Stimulated activated CD4-positive, alpha-beta T cell treated with anti-CD3 and anti-CD28 coated beads, Interleukin-1b, Interleukin-23, amount 100 ng/mL, for 48 hours (primary cell): ENCODE measurements at regions not wholly inside any gene's neighbourhood (a gene's known extent, or its start where the extent isn't known, plus 50 kb on each side); places are given as distances from the start of the nearest gene placed in this dataset.

Experiments used
- DNase-seq: peaks from one replicate; pipeline ENCODE4 v3.0.0-alpha.2; 2020

DNA sequence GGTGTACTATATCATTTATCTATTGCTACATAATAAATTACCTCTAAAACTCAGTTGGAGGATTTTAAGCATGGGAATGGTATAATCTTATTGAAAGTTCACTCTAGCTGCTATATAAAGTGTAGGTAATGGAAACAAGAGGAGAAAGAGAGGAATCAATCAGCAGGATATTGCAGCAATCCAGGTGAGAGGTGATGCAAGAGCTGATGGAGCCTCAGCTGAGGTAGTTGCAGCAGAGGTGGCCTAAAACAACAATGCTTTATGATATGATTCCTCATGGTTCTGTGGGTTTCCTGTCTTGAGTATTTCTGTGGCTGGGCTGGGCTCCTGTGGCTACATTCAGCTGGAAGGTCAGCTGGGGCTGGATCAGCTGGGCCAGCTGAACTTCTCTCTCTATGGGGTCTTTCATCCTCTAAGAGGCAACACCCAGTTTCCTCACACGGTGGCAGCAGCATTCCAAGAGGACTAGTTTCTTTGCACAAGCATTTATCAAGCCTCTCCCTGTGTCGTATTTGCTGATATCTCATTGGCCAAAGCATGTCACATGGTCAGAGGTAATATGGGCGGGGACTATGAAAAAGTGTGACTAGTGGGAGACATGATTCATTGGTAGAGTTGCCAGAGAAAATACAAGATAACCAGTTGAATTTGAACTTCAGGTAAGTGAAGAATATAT is 135.4 kb upstream of the LARGE1 start:
- DNase-seq, result no peak

DNA sequence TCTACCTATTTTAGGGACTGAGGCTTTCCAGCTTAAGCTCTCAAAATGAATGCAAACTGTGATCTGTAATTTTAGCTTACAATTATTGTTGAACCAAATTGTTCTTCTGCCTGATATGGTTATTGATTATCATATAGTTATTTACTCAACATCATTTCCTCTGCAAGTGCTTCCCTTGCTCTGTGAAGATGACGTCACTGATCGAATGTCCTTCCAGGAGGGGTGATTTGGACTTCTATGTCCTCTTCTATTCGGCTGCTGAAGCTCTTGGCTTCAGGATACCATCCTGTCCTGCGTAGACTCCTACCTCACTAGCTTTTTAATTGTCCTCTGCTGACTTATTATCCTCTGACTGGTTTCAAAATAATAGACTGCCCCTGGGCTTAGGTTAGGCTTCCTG is 137.4 kb upstream of the LARGE1 start:
- no peak for DNase-seq

DNA sequence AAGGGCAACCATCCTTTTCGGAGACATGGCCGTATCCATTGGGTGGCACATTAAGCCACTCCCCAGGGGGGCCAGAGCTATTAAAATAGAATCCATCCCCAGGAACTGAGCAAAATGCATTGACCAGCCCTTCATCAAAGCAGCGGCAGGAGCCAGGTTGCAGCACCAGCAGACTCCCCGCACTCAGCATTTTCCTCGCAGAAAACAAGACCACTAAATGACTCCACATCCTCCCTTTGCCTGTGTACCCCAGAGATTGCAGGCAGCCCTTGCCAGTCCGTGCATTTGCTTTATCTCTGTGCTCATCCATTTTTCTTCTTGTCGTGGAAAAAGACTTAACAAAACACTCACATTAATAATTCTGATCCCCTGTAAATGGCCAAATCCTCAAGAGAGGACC is 144.4 kb upstream of the LARGE1 start:
- DNase-seq, result no peak

DNA sequence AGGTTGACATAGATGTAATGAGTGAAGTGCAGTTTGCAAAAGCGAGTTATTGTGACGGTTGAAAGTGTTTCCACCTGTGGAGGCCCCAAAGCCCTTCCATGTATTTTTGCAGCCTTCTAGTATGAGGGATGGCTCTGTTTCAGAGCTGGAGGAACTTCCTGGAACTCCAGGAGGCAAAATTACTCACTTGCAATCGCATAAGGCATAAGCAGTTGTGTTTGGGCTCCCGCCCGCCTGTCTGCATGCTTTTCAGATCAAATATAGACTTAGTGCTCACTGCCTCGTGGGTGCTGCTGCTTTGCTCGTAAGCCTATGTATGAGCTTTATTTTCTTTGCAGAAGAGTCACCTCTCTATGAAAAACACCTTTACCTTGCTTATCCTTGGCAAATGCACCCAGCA is 146.8 kb upstream of the LARGE1 start:
- no peak for DNase-seq

DNA sequence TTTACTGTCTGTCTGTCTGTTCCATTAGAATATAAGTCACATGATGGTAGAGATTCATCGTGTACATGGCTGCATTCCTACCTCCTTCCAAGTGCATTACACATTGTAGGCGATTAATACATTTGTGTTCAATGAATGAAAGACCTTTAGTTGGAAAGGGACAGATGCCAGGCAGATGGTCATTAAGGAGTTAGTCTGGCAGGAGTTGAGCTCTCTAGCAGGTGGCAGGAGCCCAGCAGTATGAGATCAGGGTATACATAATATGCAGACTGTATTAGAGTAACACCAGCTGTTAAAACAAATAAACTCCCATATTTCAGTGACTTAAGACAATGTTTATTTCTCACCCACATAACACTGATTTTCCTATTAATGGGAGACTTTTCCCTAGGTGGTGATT is 147.7 kb upstream of the LARGE1 start:
- no peak for DNase-seq

DNA sequence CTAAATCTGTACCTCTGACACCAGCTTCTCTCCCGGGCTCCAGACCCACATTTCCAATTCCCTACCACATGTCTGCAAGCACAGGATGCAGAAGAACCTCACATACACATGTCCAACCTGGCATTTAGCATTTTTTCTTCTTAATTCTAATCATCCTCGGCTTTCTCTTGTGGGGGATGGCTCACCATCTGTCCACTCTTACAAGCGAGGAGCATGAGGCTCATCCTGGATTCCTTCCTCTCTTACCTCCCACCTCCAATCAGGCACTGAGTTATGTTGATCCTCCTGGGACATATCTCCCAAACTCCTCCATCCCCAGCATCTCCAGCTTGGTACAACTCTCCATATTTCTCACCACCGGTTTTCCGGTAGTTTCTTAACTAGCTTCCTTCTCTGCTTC is 149.8 kb upstream of the LARGE1 start:
- DNase-seq, result no peak

DNA sequence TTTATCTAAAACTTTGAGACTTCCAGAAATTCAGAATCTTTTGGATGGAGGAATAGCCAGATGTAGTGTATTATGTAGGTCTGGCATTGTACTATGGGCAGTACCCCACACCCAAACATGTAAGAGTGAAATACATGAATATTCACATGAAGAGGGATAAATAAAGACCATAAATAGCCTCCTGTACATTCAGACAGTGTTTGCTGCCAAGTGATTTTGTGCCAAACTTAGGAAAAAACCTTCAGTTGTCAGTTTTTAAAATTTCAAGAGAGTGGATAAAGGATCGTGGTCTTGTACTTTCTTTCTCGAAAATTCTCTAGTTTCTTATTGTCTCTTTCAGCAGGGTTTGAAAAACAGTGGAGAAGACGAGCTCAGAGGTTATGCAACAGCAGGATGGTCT is 150.3 kb upstream of the LARGE1 start:
- DNase-seq, result no peak

DNA sequence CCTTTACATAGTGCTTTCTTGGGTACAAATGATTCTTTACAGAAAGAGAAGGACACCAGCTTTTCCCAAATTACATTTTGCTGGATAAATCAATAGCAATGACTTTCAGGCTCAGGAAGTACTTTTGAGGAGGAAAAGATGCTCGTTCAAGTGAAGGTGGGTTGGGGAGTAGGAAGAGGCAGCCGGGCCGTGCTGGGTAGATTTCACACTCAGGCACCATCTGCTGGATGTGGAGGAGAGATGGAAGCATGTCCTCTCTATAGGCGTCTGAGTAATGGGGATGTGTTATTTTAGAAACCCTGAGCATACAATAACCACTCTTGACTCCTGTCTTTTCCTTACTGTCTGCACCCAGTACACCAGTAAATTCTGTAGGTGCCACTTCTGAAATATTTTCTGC is 152.3 kb upstream of the LARGE1 start:
- DNase-seq, result no peak

DNA sequence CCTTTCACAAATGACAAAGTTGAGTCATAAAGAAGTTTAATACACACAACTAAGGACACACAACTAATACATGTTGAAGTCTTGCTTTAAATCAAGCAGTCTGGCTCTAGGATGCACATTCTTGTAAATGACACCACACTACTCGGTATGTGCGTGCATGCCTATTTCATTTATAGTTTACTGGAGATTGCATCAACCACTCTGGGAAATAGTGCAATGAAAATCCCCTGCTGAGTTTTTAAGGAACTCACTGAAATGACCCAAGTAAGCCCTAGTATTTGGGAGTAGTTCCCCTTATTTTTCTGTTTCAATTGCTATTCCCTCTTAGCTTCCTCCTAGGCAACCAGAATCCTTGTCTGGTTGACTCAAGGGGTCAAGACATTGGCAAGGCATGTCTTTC is 160.2 kb upstream of the LARGE1 start:
- DNase-seq, result no peak

DNA sequence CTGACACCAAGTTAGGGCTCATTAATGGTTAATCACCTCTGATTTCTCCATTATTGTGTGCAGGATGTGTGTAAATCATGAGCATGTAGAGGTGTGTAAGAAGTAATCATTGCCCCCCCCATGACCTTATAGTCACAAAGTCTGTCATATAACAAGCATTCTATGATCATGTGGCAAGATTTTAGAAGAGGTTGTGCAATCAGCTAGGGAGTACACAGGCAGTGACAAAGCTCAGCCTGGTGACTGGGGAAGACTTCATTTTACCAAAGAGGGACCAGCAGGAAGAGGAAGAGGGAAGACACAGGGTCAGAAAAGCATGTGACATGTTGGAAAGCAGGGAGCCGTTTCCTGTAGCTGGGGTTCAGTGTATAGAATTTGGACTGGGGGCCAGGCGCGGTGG is 176.5 kb upstream of the LARGE1 start:
- no peak for DNase-seq

DNA sequence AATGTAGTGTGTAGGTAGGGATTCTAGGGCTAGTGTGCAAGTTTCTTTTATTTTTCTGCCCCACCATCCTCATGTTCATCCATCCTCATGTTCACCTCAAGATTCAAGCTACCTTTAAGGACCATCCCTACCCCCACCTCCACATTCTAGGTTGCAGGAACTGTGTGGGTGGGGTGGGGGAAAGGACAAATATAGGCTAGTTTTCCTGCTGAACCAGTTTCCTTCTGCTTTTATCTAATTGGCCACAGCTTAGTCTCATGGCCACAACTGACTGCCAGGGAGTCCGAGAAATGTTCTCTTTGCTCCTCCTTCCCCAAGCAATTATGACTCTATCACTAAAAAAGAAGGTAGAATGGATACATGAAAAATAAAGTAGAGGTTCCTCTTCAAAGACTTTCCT is 179.0 kb upstream of the LARGE1 start:
- DNase-seq, result no peak

DNA sequence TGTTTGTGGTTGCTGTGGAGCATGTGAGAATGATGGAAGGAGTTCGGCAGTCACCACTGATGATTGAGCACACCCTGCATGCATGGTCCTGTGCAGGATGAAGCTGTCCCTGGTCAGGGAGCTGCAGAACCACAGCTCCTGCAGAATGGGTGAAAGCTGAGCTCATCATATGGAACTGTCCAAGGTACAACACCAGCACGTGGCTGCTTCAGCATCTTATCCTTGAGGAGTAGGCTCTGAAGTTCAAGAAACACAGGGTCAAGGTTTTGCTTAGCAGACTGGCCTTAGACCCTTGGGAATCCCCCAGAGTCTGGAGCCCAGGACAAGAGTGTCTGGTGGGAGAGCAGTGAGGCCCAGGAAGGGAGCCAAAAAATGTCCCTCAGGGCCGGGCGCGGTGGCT is 182.4 kb upstream of the LARGE1 start:
- no peak for DNase-seq

DNA sequence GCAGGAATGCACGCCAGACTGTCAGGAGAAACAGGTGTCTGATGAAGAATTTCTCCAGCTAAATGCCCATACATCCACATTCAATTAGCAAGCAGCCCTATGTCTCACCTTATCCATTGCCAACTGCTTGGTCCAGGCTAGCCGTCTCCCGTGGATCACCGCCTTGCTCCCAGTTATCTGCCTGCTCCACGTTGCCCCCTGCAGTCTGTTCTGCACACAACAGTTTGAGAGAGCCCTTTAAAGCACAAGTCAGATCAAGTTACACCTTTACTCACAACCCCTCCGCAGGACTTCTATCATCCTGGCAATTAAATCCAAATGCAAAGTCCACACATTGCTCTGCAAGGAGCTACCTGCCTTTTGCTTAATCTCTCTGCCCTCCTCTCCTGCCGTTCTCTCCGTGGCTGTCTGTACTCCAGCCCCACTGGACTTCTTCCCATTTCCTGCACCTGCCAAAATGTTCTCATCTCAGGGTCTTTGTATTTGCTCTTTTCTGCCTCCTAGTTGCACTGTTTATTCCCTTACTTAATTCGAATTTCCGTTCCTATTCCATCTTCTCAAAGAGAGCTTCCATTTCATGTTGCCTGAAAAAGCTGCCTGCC is 185.3 kb upstream of the LARGE1 start:
- DNase-seq, result peak; percentile 23

DNA sequence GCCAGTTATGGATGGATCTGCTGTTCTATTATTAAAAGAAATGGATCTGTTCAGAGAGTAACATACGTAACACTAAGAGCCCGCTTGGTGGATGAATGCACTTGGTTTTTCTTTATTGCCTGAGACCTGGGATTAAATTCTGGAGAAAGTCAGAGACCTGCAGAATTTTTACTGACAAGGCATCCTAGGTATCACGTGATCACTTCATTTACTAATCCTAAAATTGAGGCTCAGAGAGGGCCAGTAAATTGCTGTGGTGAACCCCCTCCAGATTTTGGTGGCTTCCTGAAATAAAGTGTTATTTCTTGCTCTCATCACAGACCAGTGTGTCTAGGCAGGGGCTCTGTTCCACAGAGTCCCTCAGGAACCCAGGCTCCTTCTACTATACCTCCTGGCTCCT is 187.9 kb upstream of the LARGE1 start:
- no peak for DNase-seq

DNA sequence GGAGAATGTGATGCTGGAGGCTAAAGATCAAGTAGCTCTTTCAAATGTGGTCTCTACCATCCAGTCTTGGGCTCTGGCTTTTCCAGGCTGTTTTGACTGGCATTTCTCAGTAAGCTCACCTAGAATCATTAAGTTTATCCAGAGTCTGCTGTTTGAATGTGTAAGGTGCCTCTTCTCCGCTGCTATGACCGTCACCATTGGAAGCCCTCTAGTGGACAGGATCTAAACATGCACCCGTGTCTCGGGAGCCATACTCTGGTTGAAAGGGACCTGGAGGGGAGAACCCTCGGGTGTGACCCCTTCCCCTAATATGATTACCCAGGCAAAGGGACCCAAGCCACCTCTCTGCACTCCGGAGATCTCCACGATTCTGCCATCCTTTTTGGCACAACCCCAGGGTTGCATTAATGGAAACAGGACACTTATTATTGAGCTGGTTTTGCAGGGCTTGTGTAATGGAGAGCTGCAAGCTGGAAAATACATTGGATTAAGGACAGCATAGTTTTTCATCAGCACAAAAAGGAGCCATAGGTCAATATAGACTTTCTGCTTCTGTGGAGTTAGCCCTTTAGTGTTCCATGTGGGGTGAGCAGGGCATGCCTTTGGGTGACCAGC is 191.0 kb upstream of the LARGE1 start:
- peak; percentile 10 for DNase-seq

DNA sequence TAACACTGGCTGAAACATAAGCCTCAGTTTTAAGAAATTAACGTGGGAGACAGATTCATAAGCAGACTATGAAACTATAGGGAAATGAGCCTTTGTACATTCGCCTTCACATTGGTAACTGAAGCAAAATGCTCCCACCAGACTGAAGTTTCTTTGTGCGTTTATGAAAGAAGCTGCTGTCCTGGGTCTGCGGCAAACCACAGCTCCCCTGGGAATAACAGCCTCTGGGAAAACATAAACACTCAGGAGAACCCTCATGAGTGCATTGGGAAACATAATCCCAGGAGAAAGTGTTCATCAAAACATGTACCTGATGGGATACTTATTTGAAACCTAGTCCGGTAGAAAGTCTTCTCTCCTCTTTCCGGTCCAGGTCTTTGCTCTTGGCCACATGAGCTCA is 193.1 kb upstream of the LARGE1 start:
- DNase-seq, result no peak

DNA sequence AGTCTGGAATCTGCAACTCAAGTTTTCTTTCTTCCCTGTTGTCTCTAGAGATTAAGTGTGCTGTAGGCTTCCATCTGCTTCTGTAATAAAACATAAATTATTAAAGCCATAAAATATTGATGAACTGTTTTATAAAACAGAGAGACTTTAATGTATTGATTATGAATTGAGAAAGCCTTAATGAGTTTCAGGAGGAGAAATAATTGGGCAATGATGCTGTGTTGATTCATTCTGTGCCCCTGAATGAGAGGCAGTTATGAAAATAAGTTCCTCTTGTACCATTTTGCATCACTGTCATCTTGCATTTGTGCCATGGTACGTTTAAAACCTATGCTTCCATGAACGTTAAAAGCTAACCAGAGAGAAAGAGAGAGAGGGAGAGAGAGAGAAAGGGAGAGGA is 194.1 kb upstream of the LARGE1 start:
- DNase-seq, result no peak

DNA sequence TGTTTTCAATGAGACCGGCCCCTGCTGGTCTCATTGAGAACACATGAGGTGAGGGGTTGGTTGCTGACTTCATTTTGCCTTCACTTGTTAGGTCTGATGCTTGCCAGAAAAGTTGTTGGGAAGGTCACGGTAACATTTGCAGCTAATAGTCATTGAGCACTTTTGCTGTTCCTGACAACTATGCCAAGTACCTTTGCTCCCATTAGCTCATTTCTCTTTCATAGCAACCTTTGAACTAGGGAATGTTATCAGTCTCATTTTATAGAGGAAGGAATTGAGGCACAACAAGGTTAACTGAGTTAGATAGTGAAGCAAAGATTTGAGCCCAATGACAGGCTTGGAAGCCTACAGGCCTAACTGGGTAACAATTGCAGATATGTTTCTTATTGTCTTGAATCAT is 195.4 kb upstream of the LARGE1 start:
- no peak for DNase-seq

DNA sequence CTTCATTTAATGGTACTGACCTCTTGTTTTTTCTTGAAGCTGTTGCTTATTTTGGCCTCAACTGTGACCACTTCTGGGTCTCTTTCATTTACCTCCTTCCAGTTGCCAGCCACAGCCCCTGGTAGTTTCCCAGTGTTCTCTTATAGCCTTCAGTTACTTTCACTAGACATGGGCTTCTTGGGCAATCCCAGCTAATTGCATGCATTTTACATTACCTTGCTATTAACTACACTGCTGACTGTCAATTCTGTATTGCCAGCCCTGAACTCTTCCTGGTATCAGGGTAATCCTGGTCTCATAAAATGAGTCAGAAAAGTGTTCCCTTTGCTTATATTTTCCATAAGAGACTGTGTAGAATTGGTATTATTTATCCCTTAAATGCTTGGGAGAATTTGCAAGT is 195.8 kb upstream of the LARGE1 start:
- DNase-seq, result no peak

DNA sequence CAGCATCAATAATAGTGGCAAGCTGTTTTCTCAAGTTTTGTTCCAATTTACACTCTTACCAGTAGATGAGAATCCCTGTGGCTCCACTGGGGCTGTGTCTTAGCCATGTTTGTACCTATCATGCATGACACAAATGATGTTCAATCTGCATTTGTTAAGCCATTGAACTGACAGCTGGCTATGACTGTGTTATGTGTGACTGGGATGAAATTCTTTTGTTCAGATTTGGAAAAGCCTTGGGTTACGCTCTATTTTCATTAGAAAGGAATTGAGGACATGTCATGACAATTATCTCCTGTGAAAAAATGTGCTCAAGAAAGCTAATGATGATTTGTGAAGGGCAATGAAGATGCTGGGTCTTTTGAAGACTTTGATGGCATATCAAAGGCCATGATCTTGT is 201.8 kb upstream of the LARGE1 start:
- DNase-seq, result no peak

DNA sequence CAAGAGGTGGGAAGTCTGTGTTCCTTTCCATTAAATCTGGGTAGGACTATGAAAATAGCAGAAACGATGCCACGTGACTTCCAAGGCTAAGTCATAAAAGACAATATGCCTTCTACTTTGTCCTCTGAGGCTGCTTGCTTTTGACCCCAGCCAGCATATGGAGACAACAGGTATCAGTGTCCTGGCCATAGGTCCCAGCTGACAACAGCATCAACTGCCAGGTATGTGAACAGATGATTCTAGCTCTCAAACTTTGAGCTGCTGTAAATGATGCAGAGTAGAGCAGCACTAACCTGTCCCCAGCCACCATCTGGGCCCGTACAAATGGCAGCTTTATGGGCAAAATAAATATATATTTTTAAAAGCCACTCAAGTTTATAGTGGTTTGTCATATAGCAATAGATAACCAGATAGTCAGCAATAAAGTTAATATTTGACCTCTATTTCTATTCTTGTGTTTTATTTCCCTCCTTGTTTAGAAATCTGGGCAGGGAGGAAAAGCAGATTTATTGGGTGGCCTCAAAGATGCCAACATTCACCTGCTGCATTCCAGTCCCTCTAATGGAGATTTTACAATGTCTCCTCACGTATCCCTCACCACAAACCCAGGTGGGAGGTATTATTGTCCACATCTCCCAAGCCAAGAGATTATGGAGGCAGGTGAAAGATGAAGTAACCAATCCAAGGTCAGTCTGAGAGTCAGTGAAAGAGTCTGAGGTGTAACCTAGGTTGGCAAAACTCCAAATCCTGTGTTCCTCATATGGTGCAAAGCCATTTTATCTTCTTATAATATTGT is 209.6 kb upstream of the LARGE1 start:
- no peak for DNase-seq

DNA sequence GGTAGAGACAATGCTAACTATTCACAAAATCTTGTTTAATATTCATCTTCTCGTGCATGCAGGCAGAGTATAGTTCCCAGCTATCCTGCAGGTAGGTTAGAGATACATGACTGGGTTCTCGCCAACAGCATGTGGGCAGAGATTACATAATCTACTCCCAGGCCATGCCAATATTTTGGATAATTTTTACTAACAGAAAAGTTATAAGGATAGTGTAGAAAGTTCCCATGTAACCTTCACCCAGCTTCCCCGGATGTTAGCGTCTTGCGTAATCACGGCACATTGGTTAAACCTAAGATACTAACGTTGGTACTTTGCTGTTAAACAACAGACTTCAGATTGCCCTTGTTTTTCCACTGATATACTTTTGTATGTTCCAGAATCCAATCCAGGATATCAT is 215.5 kb upstream of the LARGE1 start:
- DNase-seq, result no peak

DNA sequence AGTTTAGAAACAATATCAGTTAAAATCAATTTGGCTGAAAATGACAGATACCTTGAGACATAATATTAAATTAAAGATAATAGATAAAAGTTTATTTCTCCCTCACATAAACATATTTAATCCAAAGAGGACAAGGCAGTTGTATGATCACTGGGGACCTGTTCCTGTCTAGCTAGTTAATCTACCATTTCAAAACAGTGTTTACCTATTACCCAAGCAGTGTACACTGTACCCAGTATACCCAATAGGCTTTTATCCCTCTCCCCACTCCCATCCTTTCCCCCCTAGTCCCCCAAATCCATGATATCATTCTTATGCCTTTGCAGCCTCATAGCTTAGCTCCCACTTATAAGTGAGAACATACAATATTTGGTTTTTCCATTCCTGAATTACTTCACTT is 229.7 kb upstream of the LARGE1 start:
- DNase-seq, result no peak

DNA sequence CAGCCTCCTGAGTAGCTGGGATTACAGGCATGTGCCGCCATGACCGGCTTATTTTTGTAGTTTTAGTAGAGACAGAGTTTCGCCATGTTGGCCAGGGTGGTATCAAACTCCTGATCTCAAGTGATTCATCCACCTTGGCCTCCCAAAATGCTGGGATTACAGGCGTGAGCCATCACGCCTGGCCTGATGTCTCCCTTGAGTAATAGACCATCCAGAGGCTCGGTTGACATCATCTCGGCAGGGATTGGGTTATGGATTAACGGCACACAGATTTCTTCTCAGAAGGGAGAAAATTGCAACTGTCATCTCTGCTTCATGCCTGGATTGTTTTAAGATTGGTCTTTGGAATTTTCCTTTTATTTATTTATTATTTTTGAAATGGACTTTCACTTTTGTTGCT is 239.2 kb upstream of the LARGE1 start:
- DNase-seq, result no peak
